Smooth muscle cell (in vitro differentiated cells): ENCODE measurements at regions not wholly inside any gene's neighbourhood (a gene's known extent, or its start where the extent isn't known, plus 50 kb on each side); places are given as distances from the start of the nearest gene placed in this dataset.

Experiments
- DNase-seq: peaks from one replicate; lab custom pipeline; 2025; ENCODE audit not compliant: unreplicated experiment; lab: John Stamatoyannopoulos, UW
- H2AFZ ChIP-seq: fragments of 200-600 bp; sonication (generic); 2 replicates; pipeline ENCODE4 v1.6.0; 2016; ENCODE audit warnings: antibody characterized with exemption, low read depth, mild to moderate bottlenecking
- H3F3A ChIP-seq: fragments of 200-600 bp; sonication (generic); 2 replicates; pipeline ENCODE4 v1.6.0; 2017; ENCODE audit warnings: antibody characterized with exemption, low read depth
- H3K27ac ChIP-seq: fragments of 200-600 bp; sonication (generic); 2 replicates; pipeline ENCODE4 v1.5.1; 2016; ENCODE audit warnings: low read depth, mild to moderate bottlenecking
- H3K27me3 ChIP-seq: fragments of 200-600 bp; sonication (generic); 2 replicates; pipeline ENCODE4 v1.6.1; 2016; ENCODE audit warnings: low read depth, mild to moderate bottlenecking
- H3K36me3 ChIP-seq: fragments of 200-600 bp; sonication (generic); 2 replicates; pipeline ENCODE4 v1.5.1; 2016; ENCODE audit warnings: low read depth
- H3K4me1 ChIP-seq: fragments of 200-600 bp; sonication (generic); 2 replicates; pipeline ENCODE4 v1.5.1; 2016; ENCODE audit warnings: low read depth
- H3K4me2 ChIP-seq: fragments of 200-600 bp; sonication (generic); 2 replicates; pipeline ENCODE4 v1.6.0; 2016; ENCODE audit warnings: mild to moderate bottlenecking
- H3K4me3 ChIP-seq: fragments of 200-600 bp; sonication (generic); 2 replicates; pipeline ENCODE4 v1.5.1; 2016; ENCODE audit warnings: mild to moderate bottlenecking
- H3K79me2 ChIP-seq: fragments of 200-600 bp; sonication (generic); 2 replicates; pipeline ENCODE4 v1.6.0; 2016; ENCODE audit warnings: low read depth, mild to moderate bottlenecking
- H3K9ac ChIP-seq: fragments of 200-600 bp; sonication (generic); 2 replicates; pipeline ENCODE4 v1.6.0; 2016; ENCODE audit warnings: low read depth
- H3K9me3 ChIP-seq: fragments of 200-600 bp; sonication (generic); replicated peaks from 2 replicates; pipeline ENCODE4 v1.5.1; 2016; ENCODE audit warnings: low read depth
- H4K20me1 ChIP-seq: fragments of 200-600 bp; sonication (generic); 2 replicates; pipeline ENCODE4 v1.6.0; 2016; ENCODE audit warnings: low read depth
- CTCF ChIP-seq: fragments of 200-600 bp; sonication (generic); IDR thresholded peaks from 2 replicates; pipeline ENCODE4 v1.5.1; 2017; ENCODE audit warnings: borderline replicate concordance, mild to moderate bottlenecking, antibody characterized with exemption; ENCODE audit not compliant: insufficient read depth, poor library complexity, severe bottlenecking
- WGBS: methylation state at CpG from one replicate; pipeline ENCODE4 v1.1.7; 2016; ENCODE audit warnings: low lambda C conversion rate; 5-methylcytosine and 5-hydroxymethylcytosine counted together

DNA sequence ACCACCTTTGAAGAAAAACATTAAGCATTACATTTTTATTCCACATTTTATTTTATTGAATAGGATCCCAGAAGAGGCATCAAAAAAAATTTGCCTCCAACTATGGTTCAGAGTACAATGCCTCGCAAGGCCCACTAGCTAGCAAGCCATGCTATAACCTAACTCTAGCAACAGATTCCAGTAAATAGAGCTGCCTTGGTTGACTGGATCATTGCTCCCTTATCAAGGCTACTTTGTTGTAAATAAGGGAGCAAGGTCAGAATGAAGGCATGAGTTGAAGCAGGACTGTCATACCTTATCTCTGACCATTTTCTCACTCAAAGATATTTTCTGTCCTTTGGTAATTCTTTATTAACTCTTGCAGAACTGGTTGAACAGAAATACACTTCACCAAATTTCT lies 672.6 kb downstream of the EPHA4 start:
- TF ChIP-seq CTCF = no peak
- H3K9me3 ChIP-seq = no peaks in the 10 kb centered on the region
- no peaks in the 10 kb centered on the region for H3K4me1 ChIP-seq
- no peaks in the 10 kb centered on the region for H3K36me3 ChIP-seq
- no peak for DNase-seq
- H3K27ac ChIP-seq = no peak overlapping the region
- no peak overlapping the region for H3K4me3 ChIP-seq
- WGBS = 81% methylated on average over 1 of the region's 1 CpG
- no peaks in the 10 kb centered on the region for H4K20me1 ChIP-seq
- no peaks in the 10 kb centered on the region for H3F3A ChIP-seq
- no peak overlapping the region for H3K4me2 ChIP-seq
- no peaks in the 10 kb centered on the region for H3K27me3 ChIP-seq
- H3K79me2 ChIP-seq = no peaks in the 10 kb centered on the region
- no peak overlapping the region for H3K9ac ChIP-seq
- no peak overlapping the region for H2AFZ ChIP-seq

GRCh38 chr2:220904015-220904414 lies 668.1 kb downstream of the EPHA4 start:
- Histone ChIP-seq H3K4me1 (no peaks in the 10 kb centered on the region), H3K9ac (no peak overlapping the region), H3F3A (no peaks in the 10 kb centered on the region), H3K27ac (no peak overlapping the region), H3K4me3 (no peak overlapping the region), H3K4me2 (no peak overlapping the region), H2AFZ (no peak overlapping the region), H3K9me3 (no peaks in the 10 kb centered on the region), H3K79me2 (no peaks in the 10 kb centered on the region), H3K36me3 (no peaks in the 10 kb centered on the region), H4K20me1 (no peaks in the 10 kb centered on the region), H3K27me3 (no peaks in the 10 kb centered on the region)
- TF ChIP-seq CTCF = no peak
- DNase-seq = no peak
- WGBS = 69% methylated on average over 2 of the region's 2 CpGs

DNA sequence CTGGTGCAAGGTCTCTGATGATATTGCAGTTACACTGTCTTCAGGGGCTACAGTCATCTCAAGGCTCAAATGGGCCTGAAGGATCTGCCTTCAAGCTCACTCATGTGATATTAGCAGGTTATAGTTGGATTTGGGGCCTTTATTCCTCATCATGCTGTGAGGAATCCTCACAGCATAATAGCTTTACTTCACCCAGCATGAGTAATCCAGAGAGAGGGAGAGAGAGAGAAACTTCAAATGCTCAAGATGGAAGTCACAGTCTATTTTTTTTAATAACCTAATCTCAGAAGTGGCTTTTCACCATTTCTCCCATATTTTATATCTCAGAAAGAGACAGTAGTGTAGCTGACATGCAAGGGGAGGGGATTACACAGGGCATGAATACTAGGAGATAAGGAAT lies 658.7 kb downstream of the EPHA4 start:
- Histone ChIP-seq H3K27ac (no peak overlapping the region), H3K79me2 (no peaks in the 10 kb centered on the region), H3F3A (no peaks in the 10 kb centered on the region), H3K9me3 (no peaks in the 10 kb centered on the region), H3K9ac (no peak overlapping the region), H3K36me3 (no peaks in the 10 kb centered on the region), H3K4me2 (no peak overlapping the region), H3K4me1 (no peaks in the 10 kb centered on the region), H3K27me3 (no peaks in the 10 kb centered on the region), H2AFZ (no peak overlapping the region), H3K4me3 (no peak overlapping the region), H4K20me1 (no peaks in the 10 kb centered on the region)
- no peak for DNase-seq
- TF ChIP-seq CTCF = no peak

DNA sequence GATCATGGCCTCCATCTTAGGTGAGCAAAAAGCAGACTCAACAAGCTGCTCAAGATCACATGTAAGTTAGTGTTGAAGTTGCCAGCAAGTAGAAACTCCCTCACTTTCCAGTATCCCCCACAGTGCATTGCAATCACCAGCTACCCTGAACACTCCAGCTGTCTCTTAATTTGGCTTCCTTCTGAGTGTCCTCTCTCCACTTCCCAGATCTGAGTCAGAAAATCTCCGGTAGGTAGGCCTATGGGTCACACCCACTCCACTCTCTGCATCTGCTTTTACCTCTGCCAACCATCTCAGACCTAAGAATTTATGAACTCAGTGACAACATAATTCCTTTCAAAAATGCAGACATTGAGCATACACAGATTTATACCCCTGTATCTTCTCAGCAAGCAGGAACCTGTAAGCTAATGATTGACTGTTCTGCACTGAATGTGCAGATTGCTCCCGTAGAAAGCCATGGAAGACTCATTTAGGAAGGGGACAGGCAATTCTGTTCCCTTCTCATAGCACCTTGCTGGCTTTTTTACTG lies 656.9 kb downstream of the EPHA4 start:
- Histone ChIP-seq H3K79me2 (no peaks in the 10 kb centered on the region), H3K27me3 (no peaks in the 10 kb centered on the region), H2AFZ (no peak overlapping the region), H3K4me2 (no peak overlapping the region), H3K27ac (no peak overlapping the region), H3K4me3 (no peak overlapping the region), H3F3A (no peaks in the 10 kb centered on the region), H4K20me1 (no peaks in the 10 kb centered on the region), H3K4me1 (no peaks in the 10 kb centered on the region), H3K9me3 (no peaks in the 10 kb centered on the region), H3K36me3 (no peaks in the 10 kb centered on the region), H3K9ac (no peak overlapping the region)
- WGBS = 70% methylated on average over 2 of the region's 2 CpGs
- no peak for DNase-seq
- no peak for TF ChIP-seq CTCF
